ENCODE measurements at regions not wholly inside any gene's neighbourhood (a gene's known extent, or its start where the extent isn't known, plus 50 kb on each side); places are given as distances from the start of the nearest gene placed in this dataset.
"Not testable (repeated sequence)": the region's sequence is repeated elsewhere in the genome, so short reads cannot be mapped to it uniquely, and the experiment has no call there.

DNA sequence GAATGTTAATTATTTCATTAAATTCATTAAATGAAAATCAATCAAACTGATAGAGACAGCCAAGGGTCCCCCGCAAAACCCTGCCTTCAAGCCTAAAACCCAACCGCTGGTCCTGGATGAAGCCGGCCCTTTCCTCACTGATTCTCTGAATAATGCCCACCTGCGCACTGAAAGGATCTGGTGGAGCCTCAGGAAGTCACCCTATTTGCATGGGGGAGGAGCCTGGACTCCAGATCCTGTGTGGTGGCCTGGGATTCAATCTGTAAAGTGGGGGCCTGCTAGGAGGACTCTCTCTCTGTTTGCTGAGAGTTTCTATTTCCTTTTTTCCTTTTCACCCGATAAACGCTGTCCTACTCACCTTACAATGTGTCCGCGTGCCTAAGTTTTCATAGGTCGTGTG is 97.9 kb upstream of the ADAMTS3 start:
- no peak for DNase-seq

DNA sequence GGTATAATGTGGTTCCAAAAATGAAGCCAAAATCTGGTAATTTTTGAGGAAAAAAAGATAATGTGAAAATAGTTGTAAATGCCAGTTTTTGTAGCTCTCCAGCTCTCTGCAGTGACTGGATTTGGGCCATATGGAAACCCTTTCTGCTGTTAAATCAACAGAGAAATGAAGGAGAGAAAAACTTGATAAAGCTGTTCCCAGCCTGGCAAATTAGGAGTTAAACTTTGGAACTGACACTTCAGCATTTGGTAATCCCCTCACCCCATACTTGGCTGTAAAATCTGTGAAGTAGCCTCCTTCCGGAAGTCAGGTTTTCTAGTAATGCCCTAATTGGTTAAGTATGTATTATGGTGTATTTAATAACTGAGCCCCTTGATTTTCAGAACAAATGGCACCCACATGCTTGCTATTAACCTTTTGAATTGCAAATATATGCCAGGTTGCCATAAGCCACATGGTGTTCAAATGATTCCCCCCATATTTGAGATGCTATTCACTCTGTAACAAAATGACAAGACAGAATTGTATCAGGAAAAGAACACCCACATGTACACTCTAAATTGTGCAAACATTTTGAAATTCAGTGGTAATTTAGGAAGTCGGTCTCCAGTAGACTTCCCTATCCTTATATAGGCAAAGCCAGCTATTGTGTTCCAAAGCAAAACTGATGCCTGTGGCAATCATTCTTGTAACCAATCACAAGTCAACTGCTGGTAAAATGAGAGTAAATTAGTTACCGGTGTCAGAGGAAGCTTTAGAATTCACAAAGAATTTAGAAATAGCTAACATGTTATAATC is 96.3 kb upstream of the ADAMTS3 start:
- no peak for DNase-seq

DNA sequence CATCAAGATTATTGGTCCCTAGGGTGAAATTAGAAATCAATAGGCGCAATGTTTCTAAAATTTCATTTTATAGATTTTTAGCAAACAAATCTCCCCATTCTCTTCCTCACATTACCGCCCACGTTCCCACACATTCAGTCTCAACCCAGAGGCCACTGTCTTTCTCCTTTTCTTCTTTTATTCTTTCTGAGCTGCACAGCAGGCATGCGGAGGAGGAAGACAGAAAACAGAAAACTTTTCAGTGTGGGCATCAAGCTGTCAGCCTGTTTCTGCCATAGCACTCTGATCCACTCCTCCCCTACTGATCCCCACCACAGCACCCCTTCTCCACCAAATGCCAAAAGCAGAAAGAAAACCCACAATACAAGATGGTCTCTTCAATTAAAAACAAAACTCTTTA is 94.8 kb upstream of the ADAMTS3 start:
- DNase-seq, result no peak

DNA sequence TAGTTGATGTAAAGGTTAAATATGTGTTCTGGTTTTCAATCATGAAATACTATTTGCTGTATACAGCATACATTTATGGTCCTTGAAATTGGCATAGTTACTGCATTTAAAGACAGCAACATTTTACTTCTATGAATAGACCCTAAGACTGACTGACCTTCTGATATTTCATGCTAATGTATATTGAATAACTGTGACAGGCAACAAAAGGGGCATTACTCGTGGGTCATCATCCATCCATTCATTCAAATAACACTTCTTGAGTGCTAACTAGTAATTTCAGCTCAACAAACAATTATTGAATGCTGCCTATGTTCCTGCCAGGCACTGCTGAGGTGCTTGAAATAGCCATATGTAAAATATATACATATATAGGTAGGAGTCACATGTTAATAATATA is 92.8 kb upstream of the ADAMTS3 start:
- DNase-seq, result no peak

DNA sequence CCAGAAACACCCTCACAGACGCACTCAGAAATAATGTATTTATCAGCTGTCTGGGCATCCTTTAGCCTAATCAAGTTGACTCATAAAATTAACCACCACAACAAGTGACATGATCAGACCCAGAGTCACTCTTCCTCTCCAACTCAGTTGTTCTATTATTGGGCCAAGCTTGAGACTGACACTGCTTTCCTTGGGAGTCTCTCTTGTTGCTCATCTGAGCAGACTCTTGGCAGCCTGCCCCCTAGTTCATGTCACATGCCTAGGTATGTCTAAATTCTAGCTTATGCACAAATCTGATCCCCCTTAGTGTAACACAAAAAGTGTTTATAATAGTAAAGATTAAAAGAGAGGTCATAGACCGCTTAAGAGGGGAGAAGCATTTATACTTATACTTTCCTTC is 72.6 kb upstream of the ADAMTS3 start:
- no peak for DNase-seq

DNA sequence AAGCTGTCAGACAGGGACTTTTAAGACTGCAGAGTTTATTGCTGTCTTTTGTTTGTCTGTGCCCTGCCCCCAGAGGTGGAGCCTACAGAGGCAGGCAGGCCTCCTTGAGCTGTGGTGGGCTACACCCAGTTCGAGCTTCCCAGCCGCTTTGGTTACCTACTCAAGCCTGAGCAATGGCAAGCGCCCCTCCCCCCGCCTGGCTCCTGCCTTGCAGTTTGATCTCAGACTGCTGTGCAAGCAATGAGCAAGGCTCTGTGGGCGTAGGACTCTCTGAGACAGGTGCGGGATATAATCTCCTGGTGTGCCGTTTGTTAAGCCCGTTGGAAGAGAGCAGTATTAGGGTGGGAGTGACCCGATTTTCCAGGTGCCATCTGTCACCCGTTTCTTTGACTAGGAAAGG is 67.8 kb upstream of the ADAMTS3 start:
- not testable (repeated sequence) for DNase-seq

DNA sequence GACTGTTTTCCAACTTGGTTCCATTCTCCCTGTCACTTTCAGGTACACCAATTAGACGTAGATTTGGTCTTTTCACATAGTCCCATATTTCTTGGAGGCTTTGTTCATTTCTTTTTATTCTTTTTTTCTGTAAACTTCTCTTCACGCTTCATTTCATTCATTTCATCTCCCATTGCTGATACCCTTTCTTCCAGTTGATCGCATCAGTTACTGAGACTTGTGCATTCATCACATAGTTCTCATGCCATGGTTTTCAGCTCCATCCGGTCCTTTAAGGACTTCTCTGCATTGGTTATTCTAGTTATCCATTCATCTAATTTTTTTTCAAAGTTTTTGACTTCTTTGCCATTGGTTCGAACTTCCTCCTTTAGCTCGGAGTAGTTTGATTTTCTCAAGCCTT is 66.9 kb upstream of the ADAMTS3 start:
- not testable (repeated sequence) for DNase-seq

DNA sequence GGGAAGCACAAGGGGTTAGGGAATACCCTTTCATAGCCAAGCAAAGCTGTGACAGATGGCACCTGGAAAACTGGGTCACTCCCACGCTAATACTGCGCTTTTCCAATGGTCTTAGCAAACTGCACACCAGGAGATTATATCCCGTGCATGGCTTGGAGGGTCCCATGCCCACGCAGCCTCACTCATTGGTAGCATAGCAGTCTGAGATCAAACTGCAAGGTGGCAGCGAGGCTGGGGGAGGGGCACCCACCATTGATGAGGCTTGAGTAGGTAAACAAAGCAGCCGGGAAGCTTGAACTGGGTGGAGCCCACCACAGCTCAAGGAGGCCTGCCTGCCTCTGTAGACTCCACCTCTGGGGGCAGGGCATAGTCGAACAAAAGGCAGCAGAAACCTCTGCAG is 63.2 kb upstream of the ADAMTS3 start:
- not testable (repeated sequence) for DNase-seq

DNA sequence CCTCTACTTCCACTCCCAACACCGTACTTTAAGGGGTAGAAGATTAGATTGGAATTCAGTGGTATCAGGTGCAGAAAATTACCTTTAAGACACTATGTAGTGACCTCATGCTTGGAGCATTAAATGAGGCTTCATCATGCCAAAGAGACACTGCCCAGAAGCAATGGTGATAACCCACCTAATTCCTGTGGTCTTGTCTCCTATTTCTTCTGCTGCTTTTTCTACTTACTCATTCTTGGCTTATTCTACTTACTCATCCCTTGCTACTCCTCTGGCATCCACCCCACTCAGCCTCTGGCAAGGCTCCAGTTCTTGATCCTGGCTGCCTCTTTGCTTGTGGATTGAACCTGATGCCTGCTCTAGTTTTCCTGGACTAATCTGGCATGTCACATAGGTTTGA is 62.3 kb upstream of the ADAMTS3 start:
- no peak for DNase-seq

DNA sequence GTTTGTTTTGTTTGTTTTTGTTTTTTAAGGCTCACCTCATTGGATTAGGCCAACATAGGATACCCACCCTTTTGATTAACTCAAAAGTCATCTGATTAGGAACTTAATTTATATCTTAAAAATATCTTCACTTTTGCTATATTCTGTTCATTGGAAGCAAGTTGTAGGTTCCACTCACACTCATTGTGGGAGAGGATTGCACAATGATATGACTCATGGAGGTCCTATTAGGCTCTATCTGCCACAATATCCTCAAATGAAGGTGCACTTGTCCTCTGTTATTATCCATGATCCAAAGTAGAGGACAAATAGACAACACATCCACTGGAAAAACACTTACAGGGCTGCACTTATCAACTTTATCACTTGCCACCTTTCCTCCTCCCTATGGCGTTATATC is 60.5 kb upstream of the ADAMTS3 start:
- DNase-seq, result no peak

DNA sequence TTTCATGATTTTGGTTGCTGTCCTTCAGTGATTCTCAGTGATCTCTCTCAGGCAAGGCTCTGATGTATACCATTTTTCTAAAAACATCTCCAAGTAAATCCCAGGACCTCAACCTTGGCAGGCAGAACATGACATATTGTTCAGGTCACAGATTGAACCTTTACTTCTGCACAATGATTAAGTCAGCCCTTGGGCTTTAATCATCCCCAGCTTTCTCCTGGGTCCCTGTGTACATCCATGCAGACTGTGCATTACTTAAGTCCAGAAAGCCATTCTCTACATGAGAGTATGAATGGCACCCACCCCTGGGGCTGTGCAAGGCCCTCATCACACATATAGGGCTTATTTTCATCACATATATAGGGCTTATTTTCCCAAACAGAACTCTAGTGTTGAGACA is 58.7 kb upstream of the ADAMTS3 start:
- no peak for DNase-seq

Data from stimulated activated CD8-positive, alpha-beta memory T cell treated with anti-CD3 and anti-CD28 coated beads, Interleukin-4, amount 100 ng/mL, for 48 hours (primary cell).